ENCODE measurements at regions not wholly inside any gene's neighbourhood (a gene's known extent, or its start where the extent isn't known, plus 50 kb on each side); places are given as distances from the start of the nearest gene placed in this dataset.

- TF ChIP-seq, protein P1, sequence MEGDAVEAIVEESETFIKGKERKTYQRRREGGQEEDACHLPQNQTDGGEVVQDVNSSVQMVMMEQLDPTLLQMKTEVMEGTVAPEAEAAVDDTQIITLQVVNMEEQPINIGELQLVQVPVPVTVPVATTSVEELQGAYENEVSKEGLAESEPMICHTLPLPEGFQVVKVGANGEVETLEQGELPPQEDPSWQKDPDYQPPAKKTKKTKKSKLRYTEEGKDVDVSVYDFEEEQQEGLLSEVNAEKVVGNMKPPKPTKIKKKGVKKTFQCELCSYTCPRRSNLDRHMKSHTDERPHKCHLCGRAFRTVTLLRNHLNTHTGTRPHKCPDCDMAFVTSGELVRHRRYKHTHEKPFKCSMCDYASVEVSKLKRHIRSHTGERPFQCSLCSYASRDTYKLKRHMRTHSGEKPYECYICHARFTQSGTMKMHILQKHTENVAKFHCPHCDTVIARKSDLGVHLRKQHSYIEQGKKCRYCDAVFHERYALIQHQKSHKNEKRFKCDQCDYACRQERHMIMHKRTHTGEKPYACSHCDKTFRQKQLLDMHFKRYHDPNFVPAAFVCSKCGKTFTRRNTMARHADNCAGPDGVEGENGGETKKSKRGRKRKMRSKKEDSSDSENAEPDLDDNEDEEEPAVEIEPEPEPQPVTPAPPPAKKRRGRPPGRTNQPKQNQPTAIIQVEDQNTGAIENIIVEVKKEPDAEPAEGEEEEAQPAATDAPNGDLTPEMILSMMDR (IDR thresholded peaks at IDR 0.05) = no peak
- TF ChIP-seq POLR2A (IDR thresholded peaks at IDR 0.05) = no peak
Observed at GRCh38 chr2:52976143-52976949, 791.3 kb upstream of the CHAC2 start.
